ENCODE measurements at regions not wholly inside any gene's neighbourhood (a gene's known extent, or its start where the extent isn't known, plus 50 kb on each side); places are given as distances from the start of the nearest gene placed in this dataset.

GRCh38 chr2:139394801-139395200 is 614.6 kb upstream of the NXPH2 start:
- TF ChIP-seq CTCF (IDR thresholded peaks at IDR 0.05; ENCODE audit: insufficient read depth, low read length), result no peak
- no peak for TF ChIP-seq GABPA (IDR thresholded peaks at IDR 0.05; ENCODE audit: low read depth)
- no peak for TF ChIP-seq REST (IDR thresholded peaks at IDR 0.05; ENCODE audit: insufficient replicate concordance, low read depth)
- no peak for TF ChIP-seq POLR2AphosphoS5 (IDR thresholded peaks at IDR 0.05; ENCODE audit: low read depth)
